ENCODE measurements at regions not wholly inside any gene's neighbourhood (a gene's known extent, or its start where the extent isn't known, plus 50 kb on each side); places are given as distances from the start of the nearest gene placed in this dataset.

DNA sequence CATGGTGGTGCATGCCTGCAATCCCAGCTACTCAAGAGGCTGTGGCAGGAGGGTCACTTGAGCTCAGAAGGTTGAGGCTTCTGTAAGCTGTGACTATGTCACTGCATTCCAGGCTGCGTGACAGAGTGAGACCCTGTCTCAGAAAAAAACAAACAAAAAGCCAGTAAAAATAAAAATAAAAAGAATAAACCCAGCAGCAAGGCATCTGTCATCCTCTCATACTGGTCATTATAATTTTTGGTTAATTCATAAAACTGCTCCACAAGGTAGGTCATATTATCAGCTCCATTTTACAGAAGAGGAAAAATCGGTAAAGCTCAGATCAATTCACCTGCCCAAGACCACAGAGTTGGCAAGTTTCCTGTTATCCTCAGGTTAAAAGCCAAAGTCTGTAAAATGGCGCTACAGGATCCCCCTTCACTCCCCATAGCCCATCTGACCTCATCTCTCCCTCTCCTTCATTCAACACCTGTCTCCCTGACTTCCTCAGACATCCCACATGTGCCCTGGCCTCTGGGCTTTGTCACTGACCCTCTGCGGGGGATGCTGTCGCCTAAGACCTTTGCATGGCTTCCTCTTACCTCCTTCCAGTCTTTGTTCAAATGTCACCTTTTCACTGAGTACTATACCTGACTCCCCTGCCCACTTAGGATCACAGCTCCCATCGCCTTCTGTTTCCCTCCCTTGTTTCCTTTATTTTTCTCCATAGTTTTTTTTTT lies 213.2 kb upstream of the ZNF217 start:
- TF ChIP-seq GATA2 (IDR thresholded peaks at IDR 0.05; ENCODE audit: low read depth, low read length) (no peak), GATA3 (IDR thresholded peaks at IDR 0.05; ENCODE audit: low read depth, low read length) (no peak)
